ENCODE measurements at regions not wholly inside any gene's neighbourhood (a gene's known extent, or its start where the extent isn't known, plus 50 kb on each side); places are given as distances from the start of the nearest gene placed in this dataset.

DNA sequence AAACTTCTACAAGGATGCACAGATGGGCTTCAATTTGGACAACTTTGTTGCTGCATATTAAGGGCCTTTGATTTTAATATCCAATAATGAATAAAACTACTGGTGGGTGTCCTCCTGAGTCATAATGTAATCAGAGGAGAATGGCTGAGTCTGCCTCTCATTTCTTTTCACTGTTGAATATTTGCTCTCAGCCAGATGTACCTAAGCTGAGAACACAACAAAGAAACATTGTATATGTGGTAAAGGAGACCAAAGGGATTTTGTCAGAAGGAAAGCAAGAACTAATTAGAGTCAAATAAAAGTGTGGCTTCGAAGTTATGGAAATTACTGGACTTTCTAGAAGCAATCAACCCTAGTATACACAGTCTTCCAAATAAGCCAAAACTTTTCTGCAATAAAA, 131.0 kb upstream of the BET1 start:
- no peaks in the 10 kb centered on the region for H3K9me3 Mint-ChIP-seq
- no peak for DNase-seq
- Histone ChIP-seq H3K9ac (ENCODE audit: insufficient read depth, low read length, poor library complexity, severe bottlenecking) (no peak overlapping the region), H3K9me3 (replicated peaks in 1 of 2; ENCODE audit: control insufficient read depth in 1 of 2, insufficient read depth in 1 of 2, low read length in 2 of 2) (no peaks in the 10 kb centered on the region), H3K4me1 (ENCODE audit: control insufficient read depth in 1 of 2, insufficient read depth in 2 of 2, low read length in 2 of 2) (no peaks in the 10 kb centered on the region), H3K36me3 (replicated peaks in 1 of 2; ENCODE audit: control insufficient read depth in 1 of 2, insufficient read depth in 2 of 2, low read length in 2 of 2) (no peaks in the 10 kb centered on the region), H2AFZ (ENCODE audit: insufficient read depth, low read depth, low read length, poor library complexity, severe bottlenecking) (no peak overlapping the region), H3K27ac (ENCODE audit: low read depth in 1 of 2, low read length in 2 of 2) (no peak overlapping the region), H3K4me3 (replicated peaks in 1 of 3; ENCODE audit: low read depth in 2 of 3, low read length in 3 of 3) (no peak overlapping the region), H3K4me2 (replicated peaks; ENCODE audit: extremely low read depth, low read length, poor library complexity, severe bottlenecking) (no peak overlapping the region), H4K20me1 (ENCODE audit: insufficient read depth, low read length) (no peaks in the 10 kb centered on the region), H3K27me3 (ENCODE audit: control insufficient read depth in 2 of 2, insufficient read depth in 2 of 2, low read length in 2 of 2) (no peaks in the 10 kb centered on the region), H3K79me2 (ENCODE audit: insufficient read depth, low read length) (no peaks in the 10 kb centered on the region)
- TF ChIP-seq, protein P1, sequence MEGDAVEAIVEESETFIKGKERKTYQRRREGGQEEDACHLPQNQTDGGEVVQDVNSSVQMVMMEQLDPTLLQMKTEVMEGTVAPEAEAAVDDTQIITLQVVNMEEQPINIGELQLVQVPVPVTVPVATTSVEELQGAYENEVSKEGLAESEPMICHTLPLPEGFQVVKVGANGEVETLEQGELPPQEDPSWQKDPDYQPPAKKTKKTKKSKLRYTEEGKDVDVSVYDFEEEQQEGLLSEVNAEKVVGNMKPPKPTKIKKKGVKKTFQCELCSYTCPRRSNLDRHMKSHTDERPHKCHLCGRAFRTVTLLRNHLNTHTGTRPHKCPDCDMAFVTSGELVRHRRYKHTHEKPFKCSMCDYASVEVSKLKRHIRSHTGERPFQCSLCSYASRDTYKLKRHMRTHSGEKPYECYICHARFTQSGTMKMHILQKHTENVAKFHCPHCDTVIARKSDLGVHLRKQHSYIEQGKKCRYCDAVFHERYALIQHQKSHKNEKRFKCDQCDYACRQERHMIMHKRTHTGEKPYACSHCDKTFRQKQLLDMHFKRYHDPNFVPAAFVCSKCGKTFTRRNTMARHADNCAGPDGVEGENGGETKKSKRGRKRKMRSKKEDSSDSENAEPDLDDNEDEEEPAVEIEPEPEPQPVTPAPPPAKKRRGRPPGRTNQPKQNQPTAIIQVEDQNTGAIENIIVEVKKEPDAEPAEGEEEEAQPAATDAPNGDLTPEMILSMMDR (IDR thresholded peaks at IDR 0.05) = no peak
- no peak overlapping the region for H3K27ac Mint-ChIP-seq
- peaks cover 1 to 7% (median 5%) of the 10 kb centered on the region in 3 donors for H3K27me3 Mint-ChIP-seq (ENCODE audit: low read depth in 3 of 3)
- H3K4me3 Mint-ChIP-seq = no peak overlapping the region
- no CpG with 5 or more reads among the region's 1 CpG for WGBS (ENCODE audit: insufficient coverage)
- intact Hi-C loops (cut with micrococcal nuclease) = no loop called here
- H3K36me3 Mint-ChIP-seq = no peaks in the 10 kb centered on the region
- no peaks in the 10 kb centered on the region for H3K4me1 Mint-ChIP-seq

DNA sequence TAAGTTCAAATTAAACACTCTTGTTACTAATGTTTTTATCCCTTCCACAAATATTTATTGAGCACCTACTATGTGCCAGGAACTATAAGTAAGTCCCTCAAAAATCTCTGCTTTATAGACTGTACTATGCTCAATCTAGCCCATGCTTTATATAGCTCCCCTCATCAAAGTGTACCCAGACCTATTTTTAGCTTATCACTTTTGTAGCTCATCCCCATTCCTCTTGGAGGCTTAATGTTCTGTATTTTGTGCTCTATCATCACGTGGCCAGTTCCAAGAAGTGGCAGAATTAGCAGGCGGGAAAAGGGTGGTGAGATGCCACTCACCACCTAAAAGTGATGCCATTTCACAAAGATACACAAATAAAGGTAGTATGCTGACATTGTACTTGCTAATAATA, 138.1 kb upstream of the BET1 start:
- no CpG with 5 or more reads among the region's 2 CpGs for WGBS (ENCODE audit: insufficient coverage)
- intact Hi-C loops (cut with micrococcal nuclease) = no loop called here
- no peaks in the 10 kb centered on the region for H3K4me1 Mint-ChIP-seq

More for the DNA sequence above, 138.1 kb upstream of the BET1 start:
- Histone ChIP-seq H3K4me2 (replicated peaks; ENCODE audit: extremely low read depth, low read length, poor library complexity, severe bottlenecking) (no peak overlapping the region), H2AFZ (ENCODE audit: insufficient read depth, low read depth, low read length, poor library complexity, severe bottlenecking) (no peak overlapping the region), H3K27ac (ENCODE audit: low read depth in 1 of 2, low read length in 2 of 2) (no peak overlapping the region), H3K27me3 (ENCODE audit: control insufficient read depth in 2 of 2, insufficient read depth in 2 of 2, low read length in 2 of 2) (no peaks in the 10 kb centered on the region), H3K36me3 (replicated peaks in 1 of 2; ENCODE audit: control insufficient read depth in 1 of 2, insufficient read depth in 2 of 2, low read length in 2 of 2) (no peaks in the 10 kb centered on the region), H3K4me1 (ENCODE audit: control insufficient read depth in 1 of 2, insufficient read depth in 2 of 2, low read length in 2 of 2) (no peaks in the 10 kb centered on the region), H3K9me3 (replicated peaks in 1 of 2; ENCODE audit: control insufficient read depth in 1 of 2, insufficient read depth in 1 of 2, low read length in 2 of 2) (no peaks in the 10 kb centered on the region), H3K9ac (ENCODE audit: insufficient read depth, low read length, poor library complexity, severe bottlenecking) (no peak overlapping the region), H4K20me1 (ENCODE audit: insufficient read depth, low read length) (no peaks in the 10 kb centered on the region), H3K4me3 (replicated peaks in 1 of 3; ENCODE audit: low read depth in 2 of 3, low read length in 3 of 3) (no peak overlapping the region), H3K79me2 (ENCODE audit: insufficient read depth, low read length) (no peaks in the 10 kb centered on the region)
- Mint-ChIP-seq H3K9me3 (no peaks in the 10 kb centered on the region), H3K4me3 (no peak overlapping the region), H3K36me3 (no peaks in the 10 kb centered on the region), H3K27me3 (ENCODE audit: low read depth in 3 of 3) (peaks cover 2 to 9% (median 4%) of the 10 kb centered on the region in 3 donors), H3K27ac (no peak overlapping the region)
- TF ChIP-seq, protein P1 (IDR thresholded peaks at IDR 0.05) = no peak
- DNase-seq = no peak

Measured in CD14-positive monocyte (primary cell).